H9 (cell line): ENCODE measurements at regions not wholly inside any gene's neighbourhood (a gene's known extent, or its start where the extent isn't known, plus 50 kb on each side); places are given as distances from the start of the nearest gene placed in this dataset.

Source experiments
- DNase-seq: peaks from one replicate; pipeline ENCODE4 v3.0.0-alpha.2; 2017
- H2AFZ ChIP-seq: one replicate; pipeline ENCODE4 v1.6.1; 2013; ENCODE audit warnings: mild to moderate bottlenecking, low read length, control low read depth, moderate library complexity
- H2AK5ac ChIP-seq: 2 replicates; pipeline ENCODE4 v1.6.1; 2013; ENCODE audit warnings: low read length, control low read depth, mixed read lengths; ENCODE audit not compliant: insufficient read length
- H2BK120ac ChIP-seq: one replicate; pipeline ENCODE4 v1.6.1; 2013; ENCODE audit warnings: low read depth, mild to moderate bottlenecking, low read length, control low read depth, inconsistent platforms; ENCODE audit not compliant: poor library complexity, severe bottlenecking
- H2BK12ac ChIP-seq: 2 replicates; pipeline ENCODE4 v1.6.1; 2013; ENCODE audit warnings: low read length, control low read depth, mixed read lengths, low read depth; ENCODE audit not compliant: insufficient read length
- H2BK15ac ChIP-seq: 2 replicates; pipeline ENCODE4 v1.6.1; 2013; ENCODE audit warnings: low read depth, low read length, control low read depth
- H2BK20ac ChIP-seq: one replicate; pipeline ENCODE4 v1.6.1; 2013; ENCODE audit warnings: low read depth, mild to moderate bottlenecking, low read length, control low read depth, inconsistent platforms; ENCODE audit not compliant: poor library complexity, severe bottlenecking
- H2BK5ac ChIP-seq: 2 replicates; pipeline ENCODE4 v1.6.1; 2013; ENCODE audit warnings: low read length, control low read depth, mixed read lengths; ENCODE audit not compliant: insufficient read length
- H3K14ac ChIP-seq: 2 replicates; pipeline ENCODE4 v1.6.1; 2013; ENCODE audit warnings: low read length, control low read depth; ENCODE audit not compliant: insufficient read depth
- H3K18ac ChIP-seq: 2 replicates; pipeline ENCODE4 v1.6.1; 2013; ENCODE audit warnings: low read depth, mild to moderate bottlenecking, mixed read lengths, low read length, control low read depth; ENCODE audit not compliant: insufficient read length
- H3K23ac ChIP-seq: 2 replicates; pipeline ENCODE4 v1.6.1; 2013; ENCODE audit warnings: low read length, control low read depth, mixed read lengths, low read depth; ENCODE audit not compliant: insufficient read length
- H3K23me2 ChIP-seq: 2 replicates; pipeline ENCODE4 v1.6.1; 2013; ENCODE audit warnings: low read depth, mild to moderate bottlenecking, mixed read lengths, low read length, control low read depth; ENCODE audit not compliant: insufficient read length, poor library complexity, severe bottlenecking
- H3K27ac ChIP-seq: 2 replicates; pipeline ENCODE4 v1.5.1; 2013; ENCODE audit warnings: low read length, control low read depth, mixed read lengths, low read depth; ENCODE audit not compliant: insufficient read length
- H3K27me3 ChIP-seq: 2 replicates; pipeline ENCODE4 v1.6.1; 2013; ENCODE audit warnings: low read length, control low read depth, inconsistent platforms; ENCODE audit not compliant: insufficient read depth
- H3K4ac ChIP-seq: 2 replicates; pipeline ENCODE4 v1.6.1; 2013; ENCODE audit warnings: low read depth, mild to moderate bottlenecking, control low read depth, inconsistent platforms, low read length, moderate library complexity
- H3K4me1 ChIP-seq: 2 replicates; pipeline ENCODE4 v1.6.1; 2013; ENCODE audit warnings: low read length, control low read depth, inconsistent platforms; ENCODE audit not compliant: insufficient read depth
- H3K4me2 ChIP-seq: 2 replicates; pipeline ENCODE4 v1.6.1; 2013; ENCODE audit warnings: low read length, control low read depth, mixed read lengths; ENCODE audit not compliant: insufficient read length, insufficient read depth
- H3K56ac ChIP-seq: 2 replicates; pipeline ENCODE4 v1.6.1; 2013; ENCODE audit warnings: low read depth, mild to moderate bottlenecking, mixed read lengths, low read length, control low read depth; ENCODE audit not compliant: insufficient read length
- H3K79me1 ChIP-seq: 2 replicates; pipeline ENCODE4 v1.6.1; 2013; ENCODE audit warnings: low read depth, mild to moderate bottlenecking, moderate library complexity, low read length, control low read depth, inconsistent platforms; ENCODE audit not compliant: insufficient read depth, poor library complexity, severe bottlenecking
- H3K79me2 ChIP-seq: 2 replicates; pipeline ENCODE4 v1.6.1; 2013; ENCODE audit warnings: low read length, control low read depth, inconsistent platforms; ENCODE audit not compliant: insufficient read depth
- H3K9ac ChIP-seq: 2 replicates; pipeline ENCODE4 v1.6.1; 2013; ENCODE audit warnings: low read length, control low read depth, mixed read lengths; ENCODE audit not compliant: insufficient read length; ENCODE audit errors: extremely low read depth
- H3K9me3 ChIP-seq: one replicate; pipeline ENCODE4 v1.6.1; 2013; ENCODE audit warnings: low read depth, low read length, inconsistent platforms; ENCODE audit not compliant: control insufficient read depth
- H3T11ph ChIP-seq: one replicate; pipeline ENCODE4 v1.6.1; 2013; ENCODE audit warnings: mild to moderate bottlenecking, low read length, control low read depth, inconsistent platforms
- H4K20me1 ChIP-seq: one replicate; pipeline ENCODE4 v1.6.1; 2013; ENCODE audit not compliant: control insufficient read depth, insufficient read length, insufficient read depth
- H4K5ac ChIP-seq: 2 replicates; pipeline ENCODE4 v1.6.1; 2013; ENCODE audit warnings: low read depth, mild to moderate bottlenecking, mixed read lengths, low read length, control low read depth; ENCODE audit not compliant: insufficient read length
- H4K8ac ChIP-seq: replicated peaks from 2 replicates; pipeline ENCODE4 v1.6.1; 2013; ENCODE audit warnings: low read length, control low read depth, mixed read lengths, low read depth; ENCODE audit not compliant: insufficient read length
- H4K91ac ChIP-seq: 2 replicates; pipeline ENCODE4 v1.6.1; 2013; ENCODE audit warnings: low read depth, mild to moderate bottlenecking, moderate library complexity, mixed read lengths, low read length, control low read depth; ENCODE audit not compliant: insufficient read length
- H3K27ac Mint-ChIP-seq, 3 experiments: 2 replicates in 2 of 3; 3 replicates in 1 of 3; pipeline ENCODE4 v1.8.0; 2020 to 2021; ENCODE audit warnings: mixed read lengths in 3 of 3, mild to moderate bottlenecking in 1 of 3, moderate library complexity in 1 of 3
- H3K27me3 Mint-ChIP-seq: 2 replicates; pipeline ENCODE4 v1.8.0; 2021; ENCODE audit warnings: low read depth, mild to moderate bottlenecking, moderate library complexity, mixed read lengths
- H3K36me3 Mint-ChIP-seq, 3 experiments: 2 replicates in 2 of 3; 3 replicates in 1 of 3; pipeline ENCODE4 v1.8.0; 2020 to 2021; ENCODE audit warnings: low read depth in 3 of 3, mixed read lengths in 3 of 3; ENCODE audit not compliant: insufficient read depth in 1 of 3
- H3K4me1 Mint-ChIP-seq, 2 experiments: 2 replicates each; pipeline ENCODE4 v1.8.0; 2020; ENCODE audit warnings: mixed read lengths in 2 of 2
- H3K4me3 Mint-ChIP-seq, 2 experiments: 2 replicates in 1 of 2; 3 replicates in 1 of 2; pipeline ENCODE4 v1.8.0; 2020 to 2021; ENCODE audit warnings: mild to moderate bottlenecking in 2 of 2, mixed read lengths in 2 of 2, moderate library complexity in 1 of 2
- H3K9me3 Mint-ChIP-seq, 2 experiments: 2 replicates in 1 of 2; 3 replicates in 1 of 2; pipeline ENCODE4 v1.8.0; 2020; ENCODE audit warnings: mild to moderate bottlenecking in 2 of 2, mixed read lengths in 2 of 2, moderate library complexity in 1 of 2
- WGBS: extraction: QIAGEN DNeasy Blood & Tissue Kit; methylation state at CpG from one replicate; pipeline ENCODE4 v1.1.7; 2013; ENCODE audit warnings: missing lambda C conversion rate, low lambda C conversion rate, mixed read lengths; ENCODE audit not compliant: insufficient read length; ENCODE audit errors: extremely low coverage; 5-methylcytosine and 5-hydroxymethylcytosine counted together
- TF ChIP-seq, protein P1 (sequence below): fragments of 200-600 bp; sonication (generic); conservative IDR thresholded peaks from 3 replicates; pipeline ENCODE4 v1.8.0; 2021; ENCODE audit warnings: antibody characterized with exemption, mild to moderate bottlenecking

DNA sequence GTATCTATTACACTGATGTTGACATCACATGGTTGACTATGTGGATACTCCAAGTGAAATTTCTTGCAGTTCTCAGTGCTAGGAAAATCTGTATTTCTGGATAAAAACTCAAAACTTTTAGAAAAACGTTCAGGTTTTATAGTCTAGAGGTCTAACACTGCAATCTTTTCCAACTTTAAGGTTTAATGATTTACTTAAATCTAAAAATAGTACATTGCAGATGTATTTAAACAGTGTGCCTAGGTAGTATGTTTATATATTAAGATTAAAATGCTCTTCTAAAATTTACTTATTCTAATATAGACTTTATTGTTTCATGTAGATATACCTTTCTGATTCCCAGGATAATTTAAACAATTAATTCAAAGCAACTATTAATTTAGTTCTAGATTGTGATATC is 98.3 kb downstream of the SH3YL1 start:
- peaks cover 3 to 4% of the 10 kb centered on the region in 2 experiments; a peak in 4 of 5 replicates for H3K9me3 Mint-ChIP-seq
- Histone ChIP-seq H4K91ac (no peak overlapping the region), H3K79me2 (no peaks in the 10 kb centered on the region), H4K20me1 (no peaks in the 10 kb centered on the region), H3K23me2 (no peaks in the 10 kb centered on the region), H3K18ac (no peak overlapping the region), H3K14ac (no peak overlapping the region), H3K4me2 (no peak overlapping the region), H3K27me3 (no peaks in the 10 kb centered on the region), H3K4ac (no peak overlapping the region), H3K9ac (no peak overlapping the region), H2BK12ac (no peak overlapping the region), H3K79me1 (no peaks in the 10 kb centered on the region), H2BK15ac (no peak overlapping the region), H4K5ac (no peak overlapping the region), H2BK120ac (no peak overlapping the region), H3K27ac (no peak overlapping the region), H3K9me3 (no peaks in the 10 kb centered on the region), H3K4me1 (no peaks in the 10 kb centered on the region), H2BK5ac (no peak overlapping the region), H4K8ac (no peak overlapping the region), H3K23ac (no peak overlapping the region), H2AK5ac (no peak overlapping the region), H3K56ac (no peak overlapping the region), H2AFZ (no peak overlapping the region), H2BK20ac (no peak overlapping the region), H3T11ph (no peak overlapping the region)
- H3K27ac Mint-ChIP-seq, result no peak overlapping the region
- H3K36me3 Mint-ChIP-seq, result peaks cover 0 to 4% (median 0%) of the 10 kb centered on the region in 3 experiments; a peak in 2 of 7 replicates
- H3K4me1 Mint-ChIP-seq, result peaks cover 0 to 9% of the 10 kb centered on the region in 2 experiments; a peak in 2 of 4 replicates
- TF ChIP-seq, protein P1, sequence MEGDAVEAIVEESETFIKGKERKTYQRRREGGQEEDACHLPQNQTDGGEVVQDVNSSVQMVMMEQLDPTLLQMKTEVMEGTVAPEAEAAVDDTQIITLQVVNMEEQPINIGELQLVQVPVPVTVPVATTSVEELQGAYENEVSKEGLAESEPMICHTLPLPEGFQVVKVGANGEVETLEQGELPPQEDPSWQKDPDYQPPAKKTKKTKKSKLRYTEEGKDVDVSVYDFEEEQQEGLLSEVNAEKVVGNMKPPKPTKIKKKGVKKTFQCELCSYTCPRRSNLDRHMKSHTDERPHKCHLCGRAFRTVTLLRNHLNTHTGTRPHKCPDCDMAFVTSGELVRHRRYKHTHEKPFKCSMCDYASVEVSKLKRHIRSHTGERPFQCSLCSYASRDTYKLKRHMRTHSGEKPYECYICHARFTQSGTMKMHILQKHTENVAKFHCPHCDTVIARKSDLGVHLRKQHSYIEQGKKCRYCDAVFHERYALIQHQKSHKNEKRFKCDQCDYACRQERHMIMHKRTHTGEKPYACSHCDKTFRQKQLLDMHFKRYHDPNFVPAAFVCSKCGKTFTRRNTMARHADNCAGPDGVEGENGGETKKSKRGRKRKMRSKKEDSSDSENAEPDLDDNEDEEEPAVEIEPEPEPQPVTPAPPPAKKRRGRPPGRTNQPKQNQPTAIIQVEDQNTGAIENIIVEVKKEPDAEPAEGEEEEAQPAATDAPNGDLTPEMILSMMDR, result no peak
- no peak for DNase-seq
- no peak overlapping the region for H3K4me3 Mint-ChIP-seq
- WGBS, result no CpG with 5 or more reads among the region's 1 CpG
- H3K27me3 Mint-ChIP-seq, result no peaks in the 10 kb centered on the region; the same call in none of the 2 replicates
